ENCODE measurements at regions not wholly inside any gene's neighbourhood (a gene's known extent, or its start where the extent isn't known, plus 50 kb on each side); places are given as distances from the start of the nearest gene placed in this dataset.

GRCh38 chrX:140572724-140573123, 67.9 kb upstream of the SOX3 start:
- ChIA-PET POLR2A (no interaction called here), CTCF (interaction anchor here (1.0 kb wide), 1 partner anchor 10 kb away, joined by 3 read pairs; no protein-coding TSS in a partner anchor)
- TF ChIP-seq CTCF (IDR thresholded peaks at IDR 0.05; ENCODE audit: control extremely low read depth, extremely low read depth, low read depth, missing control alignments), result peak; percentile 46
- peak; percentile 16 for DNase-seq (ENCODE audit: extremely low spot score)

GRCh38 chrX:140563893-140564292, 59.0 kb upstream of the SOX3 start:
- ChIA-PET POLR2A (no interaction called here), CTCF (no interaction called here)
- no peak for TF ChIP-seq CTCF (IDR thresholded peaks at IDR 0.05; ENCODE audit: control extremely low read depth, extremely low read depth, low read depth, missing control alignments)

More at GRCh38 chrX:140563893-140564292, 59.0 kb upstream of the SOX3 start:
- DNase-seq (ENCODE audit: extremely low spot score), result no peak
